ENCODE measurements at regions not wholly inside any gene's neighbourhood (a gene's known extent, or its start where the extent isn't known, plus 50 kb on each side); places are given as distances from the start of the nearest gene placed in this dataset.
"Not testable (repeated sequence)": the region's sequence is repeated elsewhere in the genome, so short reads cannot be mapped to it uniquely, and the experiment has no call there.

DNA sequence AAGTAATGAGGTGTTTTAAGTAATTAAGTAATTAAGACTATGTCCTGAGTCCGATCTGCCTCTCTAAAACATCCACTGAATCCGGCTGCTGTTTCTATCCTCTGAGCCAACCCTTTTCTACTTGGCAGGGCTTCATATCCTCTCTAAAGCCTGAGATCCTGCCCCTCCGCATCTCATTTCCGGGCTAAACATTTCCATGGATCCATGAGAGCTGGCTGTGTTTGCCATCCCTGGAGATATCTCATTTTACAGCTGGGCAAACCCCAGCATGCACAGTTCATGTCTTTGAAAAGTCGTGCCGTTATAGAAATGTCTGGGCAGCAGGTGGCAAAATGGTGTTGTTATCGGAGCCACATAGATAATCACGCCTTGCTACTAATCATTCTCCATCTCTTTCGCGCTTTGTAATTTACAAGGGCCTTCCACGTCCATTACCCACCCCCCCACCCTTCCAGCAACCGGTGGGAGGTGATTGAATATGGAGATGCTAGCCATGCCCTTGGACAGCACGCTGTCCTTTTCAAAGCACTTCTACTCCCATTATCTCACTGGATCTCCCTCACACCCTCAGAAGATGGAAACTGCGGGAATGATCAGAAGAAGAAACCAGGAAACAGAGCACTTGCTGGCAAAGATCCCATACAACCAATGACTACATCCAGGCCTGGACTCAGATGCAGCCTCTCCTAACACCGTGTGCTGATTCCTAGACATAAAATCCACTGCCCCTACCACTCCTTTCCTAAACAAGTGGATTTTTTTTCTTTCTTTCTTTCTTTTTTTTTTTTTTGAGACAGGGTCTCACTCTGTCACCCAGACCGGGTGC, 1189.2 kb downstream of the TYW1 start:
- no peaks in the 10 kb centered on the region for H3K9me3 ChIP-seq (ENCODE audit: control insufficient read depth in 1 of 2, low read length in 2 of 2)
- H3K36me3 ChIP-seq (ENCODE audit: control insufficient read depth in 1 of 2, insufficient read depth in 2 of 2, low read length in 2 of 2): no peaks in the 10 kb centered on the region
- no peak overlapping the region for H3K27ac ChIP-seq (ENCODE audit: low read length)
- no peaks in the 10 kb centered on the region for H3K4me1 ChIP-seq (ENCODE audit: control insufficient read depth in 1 of 2, insufficient read depth in 2 of 2, low read length in 2 of 2)
- no peaks in the 10 kb centered on the region for H3K27me3 ChIP-seq (ENCODE audit: low read depth, low read length)
- no peak overlapping the region for H3K4me3 ChIP-seq (ENCODE audit: low read depth in 1 of 2, low read length in 2 of 2)

DNA sequence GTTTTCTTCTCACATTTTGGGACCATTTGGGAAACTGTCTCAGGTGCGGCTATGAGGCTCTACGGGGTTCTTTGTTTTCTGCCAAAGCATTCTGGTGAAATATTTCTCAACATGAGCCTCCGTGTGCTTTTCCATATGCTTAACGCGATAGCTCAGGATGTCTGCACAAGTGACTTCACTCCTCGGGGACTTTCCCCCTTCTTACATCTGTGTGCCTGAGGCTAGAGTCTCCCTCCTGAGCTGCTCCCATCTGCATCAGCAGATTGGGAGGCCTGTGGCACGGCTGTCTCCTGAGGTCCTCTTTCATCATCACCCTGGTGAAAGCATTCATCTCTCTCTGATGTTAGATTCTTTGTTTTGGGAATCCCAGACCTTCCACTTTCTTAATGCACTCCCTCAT, 1190.9 kb downstream of the TYW1 start:
- no peak overlapping the region for H3K27ac ChIP-seq (ENCODE audit: low read length)

DNA sequence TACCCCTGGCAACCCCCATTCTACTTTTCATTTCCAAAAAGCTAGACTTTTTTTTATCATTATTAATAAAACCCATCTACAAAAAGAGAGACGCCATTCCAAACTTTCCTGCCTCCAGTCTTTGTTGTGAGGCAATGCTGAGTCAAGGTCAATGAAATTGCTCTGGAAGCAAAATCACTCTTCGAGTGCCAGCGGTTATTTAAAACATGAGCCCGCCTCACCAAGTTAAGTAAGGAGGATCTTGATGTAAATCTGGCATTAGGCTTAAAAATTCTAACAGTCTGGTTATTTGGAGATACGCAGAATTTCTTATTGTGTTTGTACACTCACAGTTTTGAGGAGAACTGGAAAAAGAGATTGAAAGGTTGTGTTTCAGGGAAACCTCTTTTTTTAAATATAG, 1196.3 kb downstream of the TYW1 start:
- H3K27ac ChIP-seq (ENCODE audit: low read length): no peak overlapping the region
- H3K27me3 ChIP-seq (ENCODE audit: low read depth, low read length): no peaks in the 10 kb centered on the region
- H3K36me3 ChIP-seq (ENCODE audit: control insufficient read depth in 1 of 2, insufficient read depth in 2 of 2, low read length in 2 of 2): no peaks in the 10 kb centered on the region
- H3K4me1 ChIP-seq (ENCODE audit: control insufficient read depth in 1 of 2, insufficient read depth in 2 of 2, low read length in 2 of 2): no peaks in the 10 kb centered on the region
- peaks cover 0 to 2% of the 10 kb centered on the region in 2 donors for H3K9me3 ChIP-seq (ENCODE audit: control insufficient read depth in 1 of 2, low read length in 2 of 2)
- H3K4me3 ChIP-seq (ENCODE audit: low read depth in 1 of 2, low read length in 2 of 2): no peak overlapping the region

More for the DNA sequence above, 1190.9 kb downstream of the TYW1 start:
- H3K4me3 ChIP-seq (ENCODE audit: low read depth in 1 of 2, low read length in 2 of 2): no peak overlapping the region
- H3K9me3 ChIP-seq (ENCODE audit: control insufficient read depth in 1 of 2, low read length in 2 of 2): no peaks in the 10 kb centered on the region
- no peaks in the 10 kb centered on the region for H3K4me1 ChIP-seq (ENCODE audit: control insufficient read depth in 1 of 2, insufficient read depth in 2 of 2, low read length in 2 of 2)
- H3K36me3 ChIP-seq (ENCODE audit: control insufficient read depth in 1 of 2, insufficient read depth in 2 of 2, low read length in 2 of 2): no peaks in the 10 kb centered on the region
- H3K27me3 ChIP-seq (ENCODE audit: low read depth, low read length): no peaks in the 10 kb centered on the region

DNA sequence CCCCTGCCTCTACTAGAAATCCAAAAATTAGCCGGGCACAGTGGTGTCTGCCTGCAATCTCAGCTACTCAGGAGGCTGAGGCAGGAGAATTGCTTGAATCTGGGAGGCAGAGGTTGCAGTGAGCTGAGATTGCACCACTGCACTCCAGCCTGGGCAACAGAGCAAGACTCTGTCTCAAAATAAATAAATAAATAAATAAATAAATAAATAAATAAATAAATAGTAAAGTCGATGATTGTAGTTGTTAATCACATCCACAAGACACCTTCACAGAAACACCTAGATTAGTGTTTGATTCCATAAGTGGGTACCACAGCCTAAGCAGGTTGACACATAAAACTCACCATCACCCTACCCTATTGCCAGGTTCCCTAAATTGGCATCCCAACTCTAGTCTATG, 1199.0 kb downstream of the TYW1 start:
- H3K4me1 ChIP-seq (ENCODE audit: control insufficient read depth in 1 of 2, insufficient read depth in 2 of 2, low read length in 2 of 2); H3K4me3 ChIP-seq (ENCODE audit: low read depth in 1 of 2, low read length in 2 of 2); H3K27me3 ChIP-seq (ENCODE audit: low read depth, low read length); H3K9me3 ChIP-seq (ENCODE audit: control insufficient read depth in 1 of 2, low read length in 2 of 2); H3K36me3 ChIP-seq (ENCODE audit: control insufficient read depth in 1 of 2, insufficient read depth in 2 of 2, low read length in 2 of 2); H3K27ac ChIP-seq (ENCODE audit: low read length): not testable (repeated sequence)

DNA sequence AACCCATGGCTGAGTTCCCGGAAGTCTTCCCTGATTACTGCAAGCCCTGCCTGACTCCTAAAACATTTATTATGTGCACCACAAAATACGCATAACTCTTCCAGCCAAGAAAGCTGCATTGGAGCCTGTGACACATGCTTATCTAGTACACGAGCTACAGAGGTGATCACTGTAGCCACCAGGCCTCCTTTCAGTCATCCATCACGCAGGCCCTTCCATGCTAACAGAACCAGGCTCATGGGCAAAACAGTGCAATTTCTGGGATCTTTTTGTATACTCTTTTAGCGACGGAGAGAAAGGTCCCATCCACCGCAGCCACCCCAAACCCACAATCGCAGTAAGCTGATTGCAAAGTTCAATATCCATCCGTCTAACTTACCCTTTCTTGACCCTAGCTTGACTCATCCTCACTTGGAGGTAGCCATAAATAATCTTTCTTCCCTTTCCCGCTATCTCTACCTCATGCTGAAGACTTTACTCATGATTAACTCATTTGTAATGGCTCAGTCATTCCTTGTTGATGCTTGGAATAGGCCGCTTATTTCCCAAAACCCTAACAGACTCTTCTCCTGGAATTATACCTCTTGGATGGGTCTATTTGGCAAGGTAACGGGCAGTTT, 1203.5 kb downstream of the TYW1 start:
- Histone ChIP-seq H3K27me3 (ENCODE audit: low read depth, low read length) (no peaks in the 10 kb centered on the region), H3K36me3 (ENCODE audit: control insufficient read depth in 1 of 2, insufficient read depth in 2 of 2, low read length in 2 of 2) (no peaks in the 10 kb centered on the region), H3K4me3 (ENCODE audit: low read depth in 1 of 2, low read length in 2 of 2) (no peak overlapping the region), H3K27ac (ENCODE audit: low read length) (no peak overlapping the region), H3K4me1 (ENCODE audit: control insufficient read depth in 1 of 2, insufficient read depth in 2 of 2, low read length in 2 of 2) (no peaks in the 10 kb centered on the region), H3K9me3 (ENCODE audit: control insufficient read depth in 1 of 2, low read length in 2 of 2) (no peaks in the 10 kb centered on the region)

DNA sequence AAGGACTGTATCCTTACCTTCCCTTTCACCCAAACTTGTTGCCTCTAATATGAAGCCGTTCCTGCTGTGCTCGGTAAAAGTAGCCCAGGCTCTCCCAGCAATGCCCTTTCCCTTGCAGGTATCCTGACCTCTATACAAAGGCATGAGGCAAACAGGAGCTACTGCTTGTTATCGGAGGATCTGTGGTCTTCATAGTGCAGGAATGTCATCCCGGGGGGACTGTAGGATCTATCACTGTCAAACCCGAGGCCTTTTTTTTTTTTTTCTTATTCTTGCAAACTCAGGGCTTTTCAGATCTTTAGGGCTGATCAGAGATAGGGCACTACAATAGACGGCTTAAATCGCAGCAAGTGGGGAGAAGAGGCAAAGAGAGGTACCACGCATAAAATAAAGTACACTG, 1206.6 kb downstream of the TYW1 start:
- Histone ChIP-seq H3K27me3 (ENCODE audit: low read depth, low read length) (no peaks in the 10 kb centered on the region), H3K4me3 (ENCODE audit: low read depth in 1 of 2, low read length in 2 of 2) (no peak overlapping the region), H3K9me3 (ENCODE audit: control insufficient read depth in 1 of 2, low read length in 2 of 2) (peaks cover 0 to 4% of the 10 kb centered on the region in 2 donors), H3K4me1 (ENCODE audit: control insufficient read depth in 1 of 2, insufficient read depth in 2 of 2, low read length in 2 of 2) (no peaks in the 10 kb centered on the region), H3K36me3 (ENCODE audit: control insufficient read depth in 1 of 2, insufficient read depth in 2 of 2, low read length in 2 of 2) (no peaks in the 10 kb centered on the region), H3K27ac (ENCODE audit: low read length) (no peak overlapping the region)

DNA sequence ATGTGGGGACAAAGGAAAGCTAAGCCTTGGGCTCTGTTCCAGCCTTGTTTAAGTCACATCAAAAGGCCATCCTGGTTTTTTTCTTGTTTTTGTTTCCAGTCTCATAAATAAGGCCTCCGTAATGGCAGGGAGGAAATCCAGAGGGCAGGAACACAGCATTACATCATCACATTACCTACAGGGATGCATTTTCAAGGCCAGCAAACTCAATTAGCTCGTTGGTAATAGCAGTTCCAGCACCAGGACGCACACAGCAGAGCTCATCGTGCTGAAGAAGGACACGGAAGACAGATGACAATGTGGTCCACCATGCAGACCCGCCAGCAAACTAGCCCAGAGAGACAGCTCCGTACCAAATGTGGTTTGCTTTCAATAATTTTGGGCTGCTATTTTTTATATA, 1209.2 kb downstream of the TYW1 start:
- no peaks in the 10 kb centered on the region for H3K4me1 ChIP-seq (ENCODE audit: control insufficient read depth in 1 of 2, insufficient read depth in 2 of 2, low read length in 2 of 2)
- H3K4me3 ChIP-seq (ENCODE audit: low read depth in 1 of 2, low read length in 2 of 2): no peak overlapping the region
- no peak overlapping the region for H3K27ac ChIP-seq (ENCODE audit: low read length)
- no peaks in the 10 kb centered on the region for H3K36me3 ChIP-seq (ENCODE audit: control insufficient read depth in 1 of 2, insufficient read depth in 2 of 2, low read length in 2 of 2)
- peaks cover 0 to 4% of the 10 kb centered on the region in 2 donors for H3K9me3 ChIP-seq (ENCODE audit: control insufficient read depth in 1 of 2, low read length in 2 of 2)
- H3K27me3 ChIP-seq (ENCODE audit: low read depth, low read length): no peaks in the 10 kb centered on the region

DNA sequence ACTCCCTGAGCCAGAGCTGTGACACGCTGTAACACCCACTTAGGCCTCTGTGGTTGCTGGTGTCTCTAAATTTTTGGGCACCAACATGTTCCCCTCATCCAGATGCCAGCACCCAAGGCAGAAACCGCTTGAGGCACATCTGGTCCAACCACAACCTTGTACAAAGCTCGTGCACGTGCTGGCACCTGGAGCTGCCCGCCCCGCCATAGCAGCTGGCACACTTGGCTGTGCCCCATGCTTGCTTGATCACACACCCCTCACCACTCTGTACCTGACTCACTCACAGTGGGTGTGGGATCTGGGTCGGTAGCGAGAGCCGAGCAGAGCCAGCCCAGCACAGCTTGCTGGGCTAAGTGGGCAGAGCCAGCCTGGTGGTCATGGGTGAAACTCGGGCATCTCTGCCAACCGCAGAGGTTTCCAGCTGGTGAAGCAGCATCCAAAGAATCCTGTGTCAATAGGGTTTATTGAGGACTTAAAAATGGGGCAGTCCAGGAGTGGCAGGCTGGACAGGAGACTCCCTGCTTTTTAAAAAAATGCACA, 1210.4 kb downstream of the TYW1 start:
- peaks cover 0 to 4% of the 10 kb centered on the region in 2 donors for H3K9me3 ChIP-seq (ENCODE audit: control insufficient read depth in 1 of 2, low read length in 2 of 2)
- H3K27ac ChIP-seq (ENCODE audit: low read length): no peak overlapping the region
- H3K27me3 ChIP-seq (ENCODE audit: low read depth, low read length): no peaks in the 10 kb centered on the region
- no peaks in the 10 kb centered on the region for H3K4me1 ChIP-seq (ENCODE audit: control insufficient read depth in 1 of 2, insufficient read depth in 2 of 2, low read length in 2 of 2)
- no peak overlapping the region for H3K4me3 ChIP-seq (ENCODE audit: low read depth in 1 of 2, low read length in 2 of 2)
- no peaks in the 10 kb centered on the region for H3K36me3 ChIP-seq (ENCODE audit: control insufficient read depth in 1 of 2, insufficient read depth in 2 of 2, low read length in 2 of 2)

DNA sequence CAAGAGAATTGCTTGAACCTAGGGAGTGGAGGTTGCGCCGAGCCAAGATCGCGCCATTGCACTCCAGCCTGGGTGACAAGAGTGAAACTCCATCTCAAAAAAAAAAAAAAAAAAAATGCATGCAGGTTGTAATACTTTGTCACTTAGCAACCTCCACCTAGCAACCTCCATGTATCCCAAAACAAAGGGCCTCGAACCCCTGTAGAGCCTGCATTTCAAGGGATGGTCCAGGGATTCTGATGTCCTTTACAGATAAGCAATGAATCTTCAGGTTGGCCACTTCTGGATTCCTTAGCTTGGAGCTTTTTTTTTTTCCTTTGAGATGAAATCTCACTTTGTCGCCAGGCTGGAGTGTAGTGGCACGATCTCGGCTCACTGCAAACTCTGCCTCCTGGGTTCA, 1211.0 kb downstream of the TYW1 start:
- H3K9me3 ChIP-seq (ENCODE audit: control insufficient read depth in 1 of 2, low read length in 2 of 2): peaks cover 0 to 4% of the 10 kb centered on the region in 2 donors
- no peaks in the 10 kb centered on the region for H3K36me3 ChIP-seq (ENCODE audit: control insufficient read depth in 1 of 2, insufficient read depth in 2 of 2, low read length in 2 of 2)
- H3K4me3 ChIP-seq (ENCODE audit: low read depth in 1 of 2, low read length in 2 of 2): no peak overlapping the region
- H3K27me3 ChIP-seq (ENCODE audit: low read depth, low read length): no peaks in the 10 kb centered on the region
- H3K4me1 ChIP-seq (ENCODE audit: control insufficient read depth in 1 of 2, insufficient read depth in 2 of 2, low read length in 2 of 2): no peaks in the 10 kb centered on the region
- H3K27ac ChIP-seq (ENCODE audit: low read length): no peak overlapping the region

DNA sequence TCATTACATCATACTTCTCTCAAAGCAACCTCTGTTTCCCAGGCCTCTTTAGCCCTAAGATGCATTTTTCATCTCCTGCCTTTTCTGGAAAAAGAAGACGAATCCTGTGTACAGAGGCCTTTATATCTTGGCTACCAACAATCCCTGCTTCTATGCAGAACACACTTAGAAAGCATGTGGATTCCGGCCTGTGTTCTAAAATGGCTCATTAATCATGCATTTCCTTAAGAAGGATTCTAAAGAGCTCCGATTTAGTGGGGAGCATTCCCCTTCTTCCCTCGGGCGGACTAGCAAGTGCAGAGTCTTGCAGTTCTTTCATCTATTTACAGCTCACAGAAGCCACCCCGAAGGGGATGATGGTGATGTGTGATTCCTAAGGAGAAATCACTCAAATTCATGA, 1212.9 kb downstream of the TYW1 start:
- Histone ChIP-seq H3K9me3 (ENCODE audit: control insufficient read depth in 1 of 2, low read length in 2 of 2) (peaks cover 0 to 4% of the 10 kb centered on the region in 2 donors), H3K27ac (ENCODE audit: low read length) (no peak overlapping the region), H3K4me1 (ENCODE audit: control insufficient read depth in 1 of 2, insufficient read depth in 2 of 2, low read length in 2 of 2) (no peaks in the 10 kb centered on the region)

DNA sequence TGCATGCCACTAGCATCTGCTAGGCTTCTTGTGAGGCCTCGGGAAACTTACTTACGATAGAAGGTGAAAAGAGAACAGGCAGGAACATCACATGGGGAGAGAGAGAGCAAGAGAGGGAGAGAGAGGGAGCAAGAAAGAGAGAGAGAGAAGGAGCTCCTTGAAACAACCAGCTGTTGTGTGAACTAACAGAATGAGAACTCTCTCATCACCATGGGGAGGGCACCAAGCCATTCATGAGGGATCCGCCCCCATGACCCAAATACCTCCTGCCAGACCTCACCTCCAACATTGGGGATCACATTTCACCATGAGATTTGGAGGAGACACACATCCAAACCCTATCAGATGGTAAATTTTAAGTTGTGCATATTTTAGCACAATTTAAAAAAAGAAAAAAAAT, 1217.2 kb downstream of the TYW1 start:
- Histone ChIP-seq H3K4me1 (ENCODE audit: control insufficient read depth in 1 of 2, insufficient read depth in 2 of 2, low read length in 2 of 2) (no peaks in the 10 kb centered on the region), H3K9me3 (ENCODE audit: control insufficient read depth in 1 of 2, low read length in 2 of 2) (no peaks in the 10 kb centered on the region), H3K4me3 (ENCODE audit: low read depth in 1 of 2, low read length in 2 of 2) (no peak overlapping the region), H3K36me3 (ENCODE audit: control insufficient read depth in 1 of 2, insufficient read depth in 2 of 2, low read length in 2 of 2) (no peaks in the 10 kb centered on the region), H3K27ac (ENCODE audit: low read length) (no peak overlapping the region), H3K27me3 (ENCODE audit: low read depth, low read length) (no peaks in the 10 kb centered on the region)

More for the DNA sequence above, 1212.9 kb downstream of the TYW1 start:
- Histone ChIP-seq H3K27me3 (ENCODE audit: low read depth, low read length) (no peaks in the 10 kb centered on the region), H3K36me3 (ENCODE audit: control insufficient read depth in 1 of 2, insufficient read depth in 2 of 2, low read length in 2 of 2) (no peaks in the 10 kb centered on the region), H3K4me3 (ENCODE audit: low read depth in 1 of 2, low read length in 2 of 2) (no peak overlapping the region)

Data from muscle layer of duodenum (tissue), 2 donors.